NB4 (cell line): ENCODE measurements at regions not wholly inside any gene's neighbourhood (a gene's known extent, or its start where the extent isn't known, plus 50 kb on each side); places are given as distances from the start of the nearest gene placed in this dataset.

Experiments
- POLR2A ChIP-seq: IDR thresholded peaks from 2 replicates; pipeline ENCODE4 v1.6.1; 2011; ENCODE audit warnings: mild to moderate bottlenecking; ENCODE audit not compliant: insufficient read length; ENCODE audit errors: extremely low read depth
- TF ChIP-seq, protein P1 (sequence below): IDR thresholded peaks from one replicate; pipeline ENCODE4 v1.5.1; 2012; ENCODE audit warnings: low read depth, low read length
- TF ChIP-seq, protein P2 (sequence below): IDR thresholded peaks from 2 replicates; pipeline ENCODE4 v1.6.1; 2011; ENCODE audit warnings: low read depth, low read length

GRCh38 chr1:198948895-198949659 is 310.2 kb downstream of the PTPRC start:
- TF ChIP-seq, protein P1, sequence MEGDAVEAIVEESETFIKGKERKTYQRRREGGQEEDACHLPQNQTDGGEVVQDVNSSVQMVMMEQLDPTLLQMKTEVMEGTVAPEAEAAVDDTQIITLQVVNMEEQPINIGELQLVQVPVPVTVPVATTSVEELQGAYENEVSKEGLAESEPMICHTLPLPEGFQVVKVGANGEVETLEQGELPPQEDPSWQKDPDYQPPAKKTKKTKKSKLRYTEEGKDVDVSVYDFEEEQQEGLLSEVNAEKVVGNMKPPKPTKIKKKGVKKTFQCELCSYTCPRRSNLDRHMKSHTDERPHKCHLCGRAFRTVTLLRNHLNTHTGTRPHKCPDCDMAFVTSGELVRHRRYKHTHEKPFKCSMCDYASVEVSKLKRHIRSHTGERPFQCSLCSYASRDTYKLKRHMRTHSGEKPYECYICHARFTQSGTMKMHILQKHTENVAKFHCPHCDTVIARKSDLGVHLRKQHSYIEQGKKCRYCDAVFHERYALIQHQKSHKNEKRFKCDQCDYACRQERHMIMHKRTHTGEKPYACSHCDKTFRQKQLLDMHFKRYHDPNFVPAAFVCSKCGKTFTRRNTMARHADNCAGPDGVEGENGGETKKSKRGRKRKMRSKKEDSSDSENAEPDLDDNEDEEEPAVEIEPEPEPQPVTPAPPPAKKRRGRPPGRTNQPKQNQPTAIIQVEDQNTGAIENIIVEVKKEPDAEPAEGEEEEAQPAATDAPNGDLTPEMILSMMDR = no peak
- no peak for TF ChIP-seq POLR2A
- TF ChIP-seq, protein P2, sequence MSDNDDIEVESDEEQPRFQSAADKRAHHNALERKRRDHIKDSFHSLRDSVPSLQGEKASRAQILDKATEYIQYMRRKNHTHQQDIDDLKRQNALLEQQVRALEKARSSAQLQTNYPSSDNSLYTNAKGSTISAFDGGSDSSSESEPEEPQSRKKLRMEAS = no peak
